ENCODE measurements at regions not wholly inside any gene's neighbourhood (a gene's known extent, or its start where the extent isn't known, plus 50 kb on each side); places are given as distances from the start of the nearest gene placed in this dataset.

GRCh38 chr12:88371416-88372183, 208.7 kb downstream of the KITLG start:
- no peak for TF ChIP-seq POLR2A (IDR thresholded peaks at IDR 0.05)
- TF ChIP-seq CTCF (IDR thresholded peaks at IDR 0.05), result no peak
